ENCODE measurements at regions not wholly inside any gene's neighbourhood (a gene's known extent, or its start where the extent isn't known, plus 50 kb on each side); places are given as distances from the start of the nearest gene placed in this dataset.

GRCh38 chr7:13161125-13161524, 473.7 kb downstream of the ARL4A start:
- TF ChIP-seq SUZ12 (IDR thresholded peaks at IDR 0.05; ENCODE audit: extremely low read depth, insufficient read depth, insufficient read length) (no peak), YY1 (IDR thresholded peaks at IDR 0.05; ENCODE audit: insufficient read depth, insufficient read length) (no peak)
